ENCODE measurements at regions not wholly inside any gene's neighbourhood (a gene's known extent, or its start where the extent isn't known, plus 50 kb on each side); places are given as distances from the start of the nearest gene placed in this dataset.

DNA sequence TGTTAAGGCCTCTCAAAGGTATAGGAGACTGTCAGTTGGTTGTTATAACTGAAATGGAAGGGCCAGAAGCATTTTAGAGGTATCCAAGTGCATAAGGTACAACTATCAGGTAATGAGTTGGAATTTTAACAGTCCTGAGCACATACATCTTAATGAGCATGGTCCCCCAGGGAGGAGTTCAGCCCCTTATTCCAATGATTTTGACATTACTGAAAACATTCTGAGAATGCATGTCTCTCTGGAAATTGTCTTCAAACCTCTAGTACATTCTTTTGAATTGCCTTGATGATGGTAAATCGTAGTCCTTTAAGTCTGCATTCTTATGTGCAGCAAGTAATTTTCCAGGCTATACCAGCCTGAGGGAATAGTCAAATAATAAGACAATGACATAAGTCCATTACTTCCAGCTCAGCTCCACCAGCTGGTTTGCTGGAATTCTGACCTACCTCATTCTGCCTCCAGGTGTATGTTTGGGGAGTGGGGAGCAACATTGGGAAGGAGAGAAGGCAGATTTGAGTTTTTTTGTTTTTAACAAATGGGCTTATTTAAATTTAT, 239.2 kb downstream of the MSRB3 start:
- no peak overlapping the region for H3K27ac ChIP-seq (ENCODE audit: low read depth, low read length, poor library complexity, severe bottlenecking)
- no peaks in the 10 kb centered on the region for H3K9me3 ChIP-seq (ENCODE audit: low read depth, low read length, poor library complexity, severe bottlenecking)
- ChIA-PET POLR2A (ENCODE audit: low non-redundant PET) (no interaction called here), CTCF (no interaction called here)
- no peaks in the 10 kb centered on the region for H3K4me1 ChIP-seq (ENCODE audit: insufficient read depth, low read length, poor library complexity, severe bottlenecking)
- no peak for DNase-seq (ENCODE audit: low spot score)
- intact Hi-C loops (cut with micrococcal nuclease; ENCODE audit: unreplicated experiment) = no loop called here
- no TSS peak for BruUV-seq (replicated peaks)
- no peak overlapping the region for H3K4me3 ChIP-seq (ENCODE audit: low read depth, low read length, poor library complexity, severe bottlenecking)
- no peaks in the 10 kb centered on the region for H3K36me3 ChIP-seq (ENCODE audit: insufficient read depth, low read length, poor library complexity, severe bottlenecking)
- no peak for TF ChIP-seq EZH2 (IDR thresholded peaks at IDR 0.05; ENCODE audit: borderline replicate concordance, low read depth, low read length, poor library complexity, severe bottlenecking)
- TF ChIP-seq, protein P1, sequence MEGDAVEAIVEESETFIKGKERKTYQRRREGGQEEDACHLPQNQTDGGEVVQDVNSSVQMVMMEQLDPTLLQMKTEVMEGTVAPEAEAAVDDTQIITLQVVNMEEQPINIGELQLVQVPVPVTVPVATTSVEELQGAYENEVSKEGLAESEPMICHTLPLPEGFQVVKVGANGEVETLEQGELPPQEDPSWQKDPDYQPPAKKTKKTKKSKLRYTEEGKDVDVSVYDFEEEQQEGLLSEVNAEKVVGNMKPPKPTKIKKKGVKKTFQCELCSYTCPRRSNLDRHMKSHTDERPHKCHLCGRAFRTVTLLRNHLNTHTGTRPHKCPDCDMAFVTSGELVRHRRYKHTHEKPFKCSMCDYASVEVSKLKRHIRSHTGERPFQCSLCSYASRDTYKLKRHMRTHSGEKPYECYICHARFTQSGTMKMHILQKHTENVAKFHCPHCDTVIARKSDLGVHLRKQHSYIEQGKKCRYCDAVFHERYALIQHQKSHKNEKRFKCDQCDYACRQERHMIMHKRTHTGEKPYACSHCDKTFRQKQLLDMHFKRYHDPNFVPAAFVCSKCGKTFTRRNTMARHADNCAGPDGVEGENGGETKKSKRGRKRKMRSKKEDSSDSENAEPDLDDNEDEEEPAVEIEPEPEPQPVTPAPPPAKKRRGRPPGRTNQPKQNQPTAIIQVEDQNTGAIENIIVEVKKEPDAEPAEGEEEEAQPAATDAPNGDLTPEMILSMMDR (conservative IDR thresholded peaks at IDR 0.05; ENCODE audit: low read depth, low read length) = no peak
- H3K27me3 ChIP-seq (replicated peaks; ENCODE audit: insufficient read depth, low read depth, low read length, poor library complexity) = no peaks in the 10 kb centered on the region

DNA sequence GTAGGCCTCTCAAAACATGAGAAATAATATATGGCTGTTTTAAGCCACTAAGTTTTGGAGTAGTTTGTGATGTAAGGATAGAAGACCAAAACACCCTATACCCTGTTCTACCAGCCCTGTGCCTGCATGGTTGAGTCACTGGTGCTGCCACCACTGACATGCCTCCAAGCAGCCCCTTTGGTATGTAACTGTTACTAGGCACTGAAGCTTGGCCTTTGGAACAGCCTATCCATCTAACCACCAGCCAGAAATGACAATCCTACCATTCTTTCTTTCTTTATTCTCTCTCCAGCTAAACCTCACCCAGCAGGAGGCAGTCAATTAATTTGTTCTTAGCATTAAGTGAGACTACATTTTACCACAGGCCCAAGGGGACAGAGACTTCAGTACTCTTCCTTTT, 240.3 kb downstream of the MSRB3 start:
- no TSS peak for BruUV-seq (replicated peaks)
- Histone ChIP-seq H3K9me3 (ENCODE audit: low read depth, low read length, poor library complexity, severe bottlenecking) (no peaks in the 10 kb centered on the region), H3K27ac (ENCODE audit: low read depth, low read length, poor library complexity, severe bottlenecking) (no peak overlapping the region), H3K4me3 (ENCODE audit: low read depth, low read length, poor library complexity, severe bottlenecking) (no peak overlapping the region), H3K36me3 (ENCODE audit: insufficient read depth, low read length, poor library complexity, severe bottlenecking) (no peaks in the 10 kb centered on the region), H3K4me1 (ENCODE audit: insufficient read depth, low read length, poor library complexity, severe bottlenecking) (no peaks in the 10 kb centered on the region), H3K27me3 (replicated peaks; ENCODE audit: insufficient read depth, low read depth, low read length, poor library complexity) (no peaks in the 10 kb centered on the region)
- TF ChIP-seq EZH2 (IDR thresholded peaks at IDR 0.05; ENCODE audit: borderline replicate concordance, low read depth, low read length, poor library complexity, severe bottlenecking) = no peak
- TF ChIP-seq, protein P1 (conservative IDR thresholded peaks at IDR 0.05; ENCODE audit: low read depth, low read length) = no peak
- ChIA-PET CTCF (no interaction called here), POLR2A (ENCODE audit: low non-redundant PET) (no interaction called here)
- DNase-seq (ENCODE audit: low spot score) = peak; percentile 54
- intact Hi-C loops (cut with micrococcal nuclease; ENCODE audit: unreplicated experiment) = no loop called here

DNA sequence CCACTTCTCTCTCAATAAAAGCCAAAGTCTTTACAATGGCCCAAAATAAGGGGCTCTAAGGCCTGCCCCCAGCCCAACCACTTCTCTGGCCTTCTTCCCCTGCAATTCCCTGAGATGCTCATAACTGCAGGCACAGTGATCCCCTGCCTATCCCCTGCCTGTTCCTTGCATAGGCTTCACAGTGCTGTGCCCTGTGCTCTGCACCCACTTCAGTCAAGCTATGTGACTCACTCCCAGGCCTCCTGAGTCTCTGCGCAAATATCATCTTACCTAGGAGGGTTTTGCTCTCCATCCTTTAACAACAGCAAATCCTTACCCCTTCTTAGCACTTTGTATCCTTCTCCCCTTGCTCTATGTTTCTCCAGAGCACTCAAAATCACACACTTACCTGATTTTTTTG, 242.2 kb downstream of the MSRB3 start:
- POLR2A ChIA-PET (ENCODE audit: low non-redundant PET) = no interaction called here

More for the DNA sequence above, 242.2 kb downstream of the MSRB3 start:
- H3K4me3 ChIP-seq (ENCODE audit: low read depth, low read length, poor library complexity, severe bottlenecking) = no peak overlapping the region
- no peak for TF ChIP-seq EZH2 (IDR thresholded peaks at IDR 0.05; ENCODE audit: borderline replicate concordance, low read depth, low read length, poor library complexity, severe bottlenecking)
- TF ChIP-seq, protein P1 (conservative IDR thresholded peaks at IDR 0.05; ENCODE audit: low read depth, low read length) = no peak
- no peaks in the 10 kb centered on the region for H3K27me3 ChIP-seq (replicated peaks; ENCODE audit: insufficient read depth, low read depth, low read length, poor library complexity)
- CTCF ChIA-PET = no interaction called here
- H3K36me3 ChIP-seq (ENCODE audit: insufficient read depth, low read length, poor library complexity, severe bottlenecking) = no peaks in the 10 kb centered on the region
- no peak for DNase-seq (ENCODE audit: low spot score)
- no peaks in the 10 kb centered on the region for H3K4me1 ChIP-seq (ENCODE audit: insufficient read depth, low read length, poor library complexity, severe bottlenecking)
- no TSS peak for BruUV-seq (replicated peaks)
- H3K9me3 ChIP-seq (ENCODE audit: low read depth, low read length, poor library complexity, severe bottlenecking) = no peaks in the 10 kb centered on the region
- intact Hi-C loops (cut with micrococcal nuclease; ENCODE audit: unreplicated experiment) = no loop called here
- no peak overlapping the region for H3K27ac ChIP-seq (ENCODE audit: low read depth, low read length, poor library complexity, severe bottlenecking)
